OCI-LY1 (cell line): ENCODE measurements at regions not wholly inside any gene's neighbourhood (a gene's known extent, or its start where the extent isn't known, plus 50 kb on each side); places are given as distances from the start of the nearest gene placed in this dataset.

ENCODE experiments used
- H2AFZ ChIP-seq: fragments of 200-600 bp; sonication (generic), shearing (Covaris generic); 2 replicates; pipeline ENCODE4 v1.6.0; 2014; ENCODE audit warnings: antibody characterized with exemption, mild to moderate bottlenecking, low read length
- H3F3A ChIP-seq: fragments of 200-600 bp; sonication (generic), shearing (Covaris generic); 2 replicates; pipeline ENCODE4 v1.6.0; 2014; ENCODE audit warnings: mild to moderate bottlenecking, antibody characterized with exemption, low read length, moderate library complexity; ENCODE audit not compliant: insufficient read depth
- H3K27ac ChIP-seq: fragments of 200-600 bp; sonication (generic); 2 replicates; pipeline ENCODE4 v1.5.1; 2014; ENCODE audit warnings: low read length, mixed run types, mild to moderate bottlenecking, low read depth; ENCODE audit not compliant: poor library complexity, severe bottlenecking
- H3K27me3 ChIP-seq: fragments of 200-600 bp; sonication (generic); 2 replicates; pipeline ENCODE4 v1.6.0; 2014; ENCODE audit warnings: antibody characterized with exemption, mild to moderate bottlenecking, low read length, moderate library complexity; ENCODE audit not compliant: insufficient read depth
- H3K36me3 ChIP-seq: fragments of 200-600 bp; sonication (generic); 2 replicates; pipeline ENCODE4 v1.6.1; 2014; ENCODE audit warnings: mild to moderate bottlenecking, antibody characterized with exemption, low read length, moderate library complexity, mixed read lengths; ENCODE audit not compliant: insufficient read depth
- H3K4me1 ChIP-seq: fragments of 200-600 bp; sonication (generic); 2 replicates; pipeline ENCODE4 v1.5.1; 2014; ENCODE audit warnings: mild to moderate bottlenecking, low read length, moderate library complexity; ENCODE audit not compliant: insufficient read depth, severe bottlenecking
- H3K4me2 ChIP-seq: fragments of 200-600 bp; sonication (generic), shearing (Covaris generic); 2 replicates; pipeline ENCODE4 v1.6.1; 2014; ENCODE audit warnings: low read length
- H3K4me3 ChIP-seq: fragments of 200-600 bp; sonication (generic); 2 replicates; pipeline ENCODE4 v1.5.1; 2014; ENCODE audit warnings: low read length, low read depth, mild to moderate bottlenecking, mixed read lengths; ENCODE audit not compliant: poor library complexity, severe bottlenecking
- H3K79me2 ChIP-seq: fragments of 200-600 bp; shearing (Covaris generic); 2 replicates; pipeline ENCODE4 v1.6.1; 2016; ENCODE audit warnings: mixed run types, low read length, mixed read lengths; ENCODE audit not compliant: insufficient read depth
- H3K9ac ChIP-seq: fragments of 200-600 bp; sonication (generic), shearing (Covaris generic); 2 replicates; pipeline ENCODE4 v1.6.1; 2014; ENCODE audit warnings: mild to moderate bottlenecking, low read length, mixed read lengths
- H3K9me2 ChIP-seq: fragments of 200-600 bp; sonication (generic), shearing (Covaris generic); 2 replicates; pipeline ENCODE4 v1.6.1; 2014; ENCODE audit warnings: low read depth, mild to moderate bottlenecking, low read length, mixed read lengths
- H3K9me3 ChIP-seq: fragments of 200-600 bp; shearing (Covaris generic); 2 replicates; pipeline ENCODE4 v1.6.1; 2014; ENCODE audit warnings: low read length, mixed read lengths
- H4K20me1 ChIP-seq: fragments of 200-600 bp; sonication (generic), shearing (Covaris generic); 2 replicates; pipeline ENCODE4 v1.6.0; 2016; ENCODE audit warnings: mild to moderate bottlenecking, low read length; ENCODE audit not compliant: insufficient read depth
- CTCF ChIP-seq: fragments of 200-600 bp; sonication (generic), shearing (Covaris generic); IDR thresholded peaks from 2 replicates; pipeline ENCODE4 v1.5.1; 2017; ENCODE audit warnings: mild to moderate bottlenecking, antibody characterized with exemption, low read length, moderate library complexity, mixed read lengths
- EZH2 ChIP-seq: fragments of 200-600 bp; sonication (generic), shearing (Covaris generic); IDR thresholded peaks from 2 replicates; pipeline ENCODE4 v1.8.0; 2017; ENCODE audit warnings: borderline replicate concordance, mixed run types, mild to moderate bottlenecking, antibody characterized with exemption, low read length, moderate library complexity, mixed read lengths

- Histone ChIP-seq H3K4me2 (no peak overlapping the region), H3K9me2 (no peaks in the 10 kb centered on the region), H2AFZ (no peak overlapping the region), H3K27me3 (peaks cover 7% of the 10 kb centered on the region; the same call in 1 of the 2 replicates), H3K36me3 (no peaks in the 10 kb centered on the region), H4K20me1 (no peaks in the 10 kb centered on the region), H3F3A (no peaks in the 10 kb centered on the region), H3K9me3 (no peaks in the 10 kb centered on the region), H3K27ac (no peak overlapping the region), H3K4me3 (no peak overlapping the region), H3K4me1 (no peaks in the 10 kb centered on the region), H3K79me2 (no peaks in the 10 kb centered on the region), H3K9ac (no peak overlapping the region)
- no peak for TF ChIP-seq EZH2
- TF ChIP-seq CTCF, result no peak
These were observed 263.0 kb downstream of the ZNF516 start for GRCh38 chr18:76232010-76232409.

GRCh38 chr18:76231402-76231801, 263.6 kb downstream of the ZNF516 start:
- no peaks in the 10 kb centered on the region for H3K79me2 ChIP-seq
- H3K9me3 ChIP-seq, result no peaks in the 10 kb centered on the region
- H3K27ac ChIP-seq, result no peak overlapping the region
- H3K4me1 ChIP-seq, result no peaks in the 10 kb centered on the region
- H2AFZ ChIP-seq, result no peak overlapping the region
- no peaks in the 10 kb centered on the region for H3K36me3 ChIP-seq
- no peak overlapping the region for H3K4me2 ChIP-seq
- TF ChIP-seq CTCF (no peak), EZH2 (no peak)
- no peak overlapping the region for H3K9ac ChIP-seq
- H4K20me1 ChIP-seq, result no peaks in the 10 kb centered on the region
- no peak overlapping the region for H3K4me3 ChIP-seq
- H3K27me3 ChIP-seq, result peaks cover 7% of the 10 kb centered on the region; the same call in 1 of the 2 replicates
- H3K9me2 ChIP-seq, result no peaks in the 10 kb centered on the region
- H3F3A ChIP-seq, result no peaks in the 10 kb centered on the region

- Histone ChIP-seq H3K4me2 (no peak overlapping the region), H3K36me3 (no peaks in the 10 kb centered on the region), H4K20me1 (no peaks in the 10 kb centered on the region), H3K27me3 (peaks cover 7% of the 10 kb centered on the region; the same call in 1 of the 2 replicates), H3K4me3 (no peak overlapping the region), H3K27ac (no peak overlapping the region), H3K9me2 (no peaks in the 10 kb centered on the region), H3K4me1 (no peaks in the 10 kb centered on the region), H2AFZ (no peak overlapping the region), H3K9ac (no peak overlapping the region), H3F3A (no peaks in the 10 kb centered on the region), H3K79me2 (no peaks in the 10 kb centered on the region), H3K9me3 (no peaks in the 10 kb centered on the region)
- TF ChIP-seq CTCF, result no peak
- no peak for TF ChIP-seq EZH2
These were observed 264.3 kb downstream of the ZNF516 start for GRCh38 chr18:76230791-76231190.
